ENCODE measurements at regions not wholly inside any gene's neighbourhood (a gene's known extent, or its start where the extent isn't known, plus 50 kb on each side); places are given as distances from the start of the nearest gene placed in this dataset.
"Not testable (repeated sequence)": the region's sequence is repeated elsewhere in the genome, so short reads cannot be mapped to it uniquely, and the experiment has no call there.

- ChIA-PET POLR2A (ENCODE audit: low non-redundant PET) (no interaction called here), CTCF (no interaction called here)
- peaks cover 6% of the 10 kb centered on the region for H3K4me1 ChIP-seq (ENCODE audit: insufficient read depth, low read length, poor library complexity, severe bottlenecking)
- H3K36me3 ChIP-seq (ENCODE audit: insufficient read depth, low read length, poor library complexity, severe bottlenecking): no peaks in the 10 kb centered on the region
- H3K27me3 ChIP-seq (replicated peaks; ENCODE audit: insufficient read depth, low read depth, low read length, poor library complexity): no peaks in the 10 kb centered on the region
- H3K4me3 ChIP-seq (ENCODE audit: low read depth, low read length, poor library complexity, severe bottlenecking): no peak overlapping the region
- DNase-seq (ENCODE audit: low spot score): no peak
- no peak overlapping the region for H3K27ac ChIP-seq (ENCODE audit: low read depth, low read length, poor library complexity, severe bottlenecking)
- no TSS peak for BruUV-seq (replicated peaks)
- TF ChIP-seq EZH2 (IDR thresholded peaks at IDR 0.05; ENCODE audit: borderline replicate concordance, low read depth, low read length, poor library complexity, severe bottlenecking) (no peak), CTCF (conservative IDR thresholded peaks at IDR 0.05; ENCODE audit: low read depth, low read length) (no peak)
- no peaks in the 10 kb centered on the region for H3K9me3 ChIP-seq (ENCODE audit: low read depth, low read length, poor library complexity, severe bottlenecking)
- intact Hi-C loops (cut with micrococcal nuclease; ENCODE audit: unreplicated experiment): no loop called here
These were observed 415.8 kb upstream of the KLF12 start for GRCh38 chr13:74550039-74550438.

- POLR2A ChIA-PET (ENCODE audit: low non-redundant PET); BruUV-seq (replicated peaks); intact Hi-C loops (cut with micrococcal nuclease; ENCODE audit: unreplicated experiment); H3K27me3 ChIP-seq (replicated peaks; ENCODE audit: insufficient read depth, low read depth, low read length, poor library complexity); H3K4me1 ChIP-seq (ENCODE audit: insufficient read depth, low read length, poor library complexity, severe bottlenecking); DNase-seq (ENCODE audit: low spot score); H3K9me3 ChIP-seq (ENCODE audit: low read depth, low read length, poor library complexity, severe bottlenecking); H3K36me3 ChIP-seq (ENCODE audit: insufficient read depth, low read length, poor library complexity, severe bottlenecking); H3K27ac ChIP-seq (ENCODE audit: low read depth, low read length, poor library complexity, severe bottlenecking); CTCF ChIA-PET; H3K4me3 ChIP-seq (ENCODE audit: low read depth, low read length, poor library complexity, severe bottlenecking): not testable (repeated sequence)
These were observed 402.4 kb upstream of the KLF12 start for GRCh38 chr13:74536649-74537048.

- no peak for DNase-seq (ENCODE audit: low spot score)
- ChIA-PET CTCF (no interaction called here), POLR2A (ENCODE audit: low non-redundant PET) (interaction anchor here (0.5 kb wide), 1 partner anchor 53 kb away, joined by 3 read pairs; no protein-coding TSS in a partner anchor)
- H3K4me3 ChIP-seq (ENCODE audit: low read depth, low read length, poor library complexity, severe bottlenecking): no peak overlapping the region
- no peaks in the 10 kb centered on the region for H3K4me1 ChIP-seq (ENCODE audit: insufficient read depth, low read length, poor library complexity, severe bottlenecking)
- H3K36me3 ChIP-seq (ENCODE audit: insufficient read depth, low read length, poor library complexity, severe bottlenecking): no peaks in the 10 kb centered on the region
- no peaks in the 10 kb centered on the region for H3K9me3 ChIP-seq (ENCODE audit: low read depth, low read length, poor library complexity, severe bottlenecking)
- H3K27ac ChIP-seq (ENCODE audit: low read depth, low read length, poor library complexity, severe bottlenecking): no peak overlapping the region
- TF ChIP-seq CTCF (conservative IDR thresholded peaks at IDR 0.05; ENCODE audit: low read depth, low read length): no peak
- TF ChIP-seq EZH2 (IDR thresholded peaks at IDR 0.05; ENCODE audit: borderline replicate concordance, low read depth, low read length, poor library complexity, severe bottlenecking): no peak
- no peaks in the 10 kb centered on the region for H3K27me3 ChIP-seq (replicated peaks; ENCODE audit: insufficient read depth, low read depth, low read length, poor library complexity)
- BruUV-seq (replicated peaks): no TSS peak
- intact Hi-C loops (cut with micrococcal nuclease; ENCODE audit: unreplicated experiment): no loop called here
These were observed 399.0 kb upstream of the KLF12 start for GRCh38 chr13:74533226-74533625.

GRCh38 chr13:74530011-74530410 lies 395.8 kb upstream of the KLF12 start:
- BruUV-seq (replicated peaks): no TSS peak
- no peaks in the 10 kb centered on the region for H3K9me3 ChIP-seq (ENCODE audit: low read depth, low read length, poor library complexity, severe bottlenecking)
- DNase-seq (ENCODE audit: low spot score): no peak
- no peaks in the 10 kb centered on the region for H3K4me1 ChIP-seq (ENCODE audit: insufficient read depth, low read length, poor library complexity, severe bottlenecking)
- TF ChIP-seq CTCF (conservative IDR thresholded peaks at IDR 0.05; ENCODE audit: low read depth, low read length) (no peak), EZH2 (IDR thresholded peaks at IDR 0.05; ENCODE audit: borderline replicate concordance, low read depth, low read length, poor library complexity, severe bottlenecking) (no peak)
- H3K36me3 ChIP-seq (ENCODE audit: insufficient read depth, low read length, poor library complexity, severe bottlenecking): no peaks in the 10 kb centered on the region
- intact Hi-C loops (cut with micrococcal nuclease; ENCODE audit: unreplicated experiment): no loop called here
- POLR2A ChIA-PET (ENCODE audit: low non-redundant PET): no interaction called here
- no peak overlapping the region for H3K27ac ChIP-seq (ENCODE audit: low read depth, low read length, poor library complexity, severe bottlenecking)
- CTCF ChIA-PET: no interaction called here
- H3K4me3 ChIP-seq (ENCODE audit: low read depth, low read length, poor library complexity, severe bottlenecking): no peak overlapping the region
- no peaks in the 10 kb centered on the region for H3K27me3 ChIP-seq (replicated peaks; ENCODE audit: insufficient read depth, low read depth, low read length, poor library complexity)
